PC-9 (cell line): ENCODE measurements at regions not wholly inside any gene's neighbourhood (a gene's known extent, or its start where the extent isn't known, plus 50 kb on each side); places are given as distances from the start of the nearest gene placed in this dataset.

Experiments used
- BruUV-seq: library from RNA; stranded (reverse); fragments of 400-500 nt; replicated peaks from 2 replicates; lab custom pipeline; 2021; lab: Mats Ljungman, UMichigan
- CTCF ChIA-PET: fragments of 300-600 bp; sonication (Branson Sonifier 250); formaldehyde crosslinking; loops from one replicate; lab custom pipeline; 2022; ENCODE audit warnings: antibody characterized with exemption; lab: Charles Lee
- POLR2A ChIA-PET: fragments of 300-600 bp; sonication (Branson Sonifier 250); formaldehyde crosslinking; loops from one replicate; lab custom pipeline; 2022; ENCODE audit warnings: antibody characterized with exemption; ENCODE audit not compliant: unreplicated experiment; lab: Charles Lee
- DNase-seq, 2 experiments: peaks; one replicate each; pipeline versions ENCODE4 v3.0.0 to v3.0.0-alpha.2; 2015 to 2022; ENCODE audit warnings: mixed read lengths in 1 of 2
- H2AFZ ChIP-seq: fragments of 200-600 bp; sonication (generic); 2 replicates; pipeline ENCODE4 v1.8.1; 2017; ENCODE audit warnings: antibody characterized with exemption
- H3F3A ChIP-seq: fragments of 200-600 bp; sonication (generic); 2 replicates; pipeline ENCODE4 v1.8.1; 2017; ENCODE audit warnings: antibody characterized with exemption, mild to moderate bottlenecking, low read depth; ENCODE audit not compliant: insufficient read depth
- H3K27ac ChIP-seq: fragments of 200-600 bp; sonication (generic); 2 replicates; pipeline ENCODE4 v1.6.1; 2016; ENCODE audit warnings: mixed run types
- H3K27me3 ChIP-seq: fragments of 200-600 bp; sonication (generic); 2 replicates; pipeline ENCODE4 v1.6.1; 2016; ENCODE audit warnings: low read depth, mixed run types; ENCODE audit not compliant: insufficient read depth
- H3K36me3 ChIP-seq: fragments of 200-600 bp; sonication (generic); 2 replicates; pipeline ENCODE4 v1.6.1; 2016; ENCODE audit warnings: low read depth, mixed run types
- H3K4me1 ChIP-seq: fragments of 200-600 bp; sonication (generic); replicated peaks from 2 replicates; pipeline ENCODE4 v1.6.1; 2016; ENCODE audit warnings: mixed run types; ENCODE audit not compliant: insufficient read depth
- H3K4me2 ChIP-seq: fragments of 200-600 bp; sonication (generic); 2 replicates; pipeline ENCODE4 v1.6.1; 2017; ENCODE audit warnings: mixed run types
- H3K4me3 ChIP-seq: fragments of 200-600 bp; sonication (generic); 2 replicates; pipeline ENCODE4 v1.6.1; 2016; ENCODE audit warnings: mixed run types
- H3K79me2 ChIP-seq: fragments of 200-600 bp; sonication (generic); 2 replicates; pipeline ENCODE4 v1.6.1; 2017; ENCODE audit warnings: low read depth, mixed run types
- H3K9me2 ChIP-seq: fragments of 200-600 bp; sonication (generic); 2 replicates; pipeline ENCODE4 v1.8.1; 2017; ENCODE audit warnings: mild to moderate bottlenecking; ENCODE audit not compliant: insufficient read depth
- H3K9me3 ChIP-seq: fragments of 200-600 bp; sonication (generic); 2 replicates; pipeline ENCODE4 v1.8.1; 2016; ENCODE audit warnings: low read depth; ENCODE audit not compliant: insufficient read depth
- H4K20me1 ChIP-seq: fragments of 200-600 bp; sonication (generic); 2 replicates; pipeline ENCODE4 v1.8.1; 2017; ENCODE audit not compliant: insufficient read depth
- EZH2 ChIP-seq: fragments of 200-600 bp; sonication (generic); IDR thresholded peaks from 2 replicates; pipeline ENCODE4 v1.8.0; 2017; ENCODE audit warnings: antibody characterized with exemption, low read depth
- intact Hi-C: fragments of 100-400 bp; cut with micrococcal nuclease; formaldehyde crosslinking; loops from one replicate; pipeline ENCODE4 v1.10.0; 2022; ENCODE audit not compliant: unreplicated experiment
- TF ChIP-seq, protein P1 (sequence below): fragments of 200-600 bp; sonication (generic); conservative IDR thresholded peaks from 2 replicates; pipeline ENCODE4 v1.6.1; 2017; ENCODE audit warnings: mixed run types, antibody characterized with exemption, mild to moderate bottlenecking, moderate library complexity

DNA sequence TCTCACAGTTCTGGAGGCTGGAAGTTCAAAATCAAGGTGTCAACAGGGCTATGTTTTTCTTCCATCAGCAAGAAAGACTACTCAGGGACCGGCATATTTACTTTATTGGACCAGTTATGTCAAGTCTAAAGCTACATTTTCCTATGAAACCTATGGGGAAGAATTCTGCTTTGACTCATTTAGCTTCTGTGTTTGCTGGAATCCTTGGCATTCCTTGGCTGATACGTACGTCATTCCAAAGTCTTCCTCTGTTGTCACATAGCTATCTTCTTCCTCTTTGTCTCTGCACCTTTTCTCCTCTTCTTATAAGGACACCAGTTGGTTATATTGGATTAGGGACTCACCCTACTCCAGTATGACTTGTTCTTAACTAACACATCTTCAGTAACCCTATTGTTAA lies 137.4 kb upstream of the FBXO11 start:
- BruUV-seq = no TSS peak
- Histone ChIP-seq H3K4me2 (no peak overlapping the region), H4K20me1 (no peaks in the 10 kb centered on the region), H3K9me3 (no peaks in the 10 kb centered on the region), H3K4me1 (no peaks in the 10 kb centered on the region), H3K36me3 (no peaks in the 10 kb centered on the region), H3K27me3 (no peaks in the 10 kb centered on the region), H2AFZ (no peak overlapping the region), H3K4me3 (no peak overlapping the region), H3K9me2 (no peaks in the 10 kb centered on the region), H3K27ac (no peak overlapping the region), H3K79me2 (no peaks in the 10 kb centered on the region), H3F3A (no peaks in the 10 kb centered on the region)
- no peak for TF ChIP-seq EZH2
- TF ChIP-seq, protein P1, sequence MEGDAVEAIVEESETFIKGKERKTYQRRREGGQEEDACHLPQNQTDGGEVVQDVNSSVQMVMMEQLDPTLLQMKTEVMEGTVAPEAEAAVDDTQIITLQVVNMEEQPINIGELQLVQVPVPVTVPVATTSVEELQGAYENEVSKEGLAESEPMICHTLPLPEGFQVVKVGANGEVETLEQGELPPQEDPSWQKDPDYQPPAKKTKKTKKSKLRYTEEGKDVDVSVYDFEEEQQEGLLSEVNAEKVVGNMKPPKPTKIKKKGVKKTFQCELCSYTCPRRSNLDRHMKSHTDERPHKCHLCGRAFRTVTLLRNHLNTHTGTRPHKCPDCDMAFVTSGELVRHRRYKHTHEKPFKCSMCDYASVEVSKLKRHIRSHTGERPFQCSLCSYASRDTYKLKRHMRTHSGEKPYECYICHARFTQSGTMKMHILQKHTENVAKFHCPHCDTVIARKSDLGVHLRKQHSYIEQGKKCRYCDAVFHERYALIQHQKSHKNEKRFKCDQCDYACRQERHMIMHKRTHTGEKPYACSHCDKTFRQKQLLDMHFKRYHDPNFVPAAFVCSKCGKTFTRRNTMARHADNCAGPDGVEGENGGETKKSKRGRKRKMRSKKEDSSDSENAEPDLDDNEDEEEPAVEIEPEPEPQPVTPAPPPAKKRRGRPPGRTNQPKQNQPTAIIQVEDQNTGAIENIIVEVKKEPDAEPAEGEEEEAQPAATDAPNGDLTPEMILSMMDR = no peak
- no peak for DNase-seq
- ChIA-PET CTCF (no interaction called here), POLR2A (no interaction called here)
- intact Hi-C loops = no loop called here

DNA sequence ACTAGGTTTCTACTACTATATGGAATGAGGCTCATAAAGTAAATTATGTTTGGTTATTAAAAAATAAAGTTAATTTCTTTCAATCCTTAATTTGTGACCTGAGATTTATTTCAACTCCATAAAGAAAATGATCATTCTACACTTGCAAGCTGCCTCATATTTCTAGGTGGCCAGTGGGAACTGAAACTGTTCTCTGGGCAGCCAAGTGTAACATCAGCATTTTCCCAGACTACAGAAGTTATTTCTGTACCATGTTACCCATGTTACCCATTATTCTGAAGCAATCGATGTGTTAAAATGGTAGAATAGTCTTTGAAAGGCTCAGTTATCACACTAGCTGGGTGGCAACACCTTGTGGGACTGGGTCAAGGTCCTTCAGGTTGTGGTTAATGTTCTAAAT lies 139.3 kb upstream of the FBXO11 start:
- no peaks in the 10 kb centered on the region for H3F3A ChIP-seq
- no peak overlapping the region for H3K4me3 ChIP-seq
- TF ChIP-seq, protein P1 = no peak
- no peak for TF ChIP-seq EZH2
- H3K4me1 ChIP-seq = no peaks in the 10 kb centered on the region
- POLR2A ChIA-PET = no interaction called here
- no peaks in the 10 kb centered on the region for H4K20me1 ChIP-seq
- H3K36me3 ChIP-seq = no peaks in the 10 kb centered on the region
- H3K79me2 ChIP-seq = no peaks in the 10 kb centered on the region
- intact Hi-C loops = no loop called here
- H3K9me2 ChIP-seq = no peaks in the 10 kb centered on the region
- CTCF ChIA-PET = no interaction called here
- H3K27ac ChIP-seq = no peak overlapping the region
- no peak overlapping the region for H3K4me2 ChIP-seq
- no peaks in the 10 kb centered on the region for H3K9me3 ChIP-seq
- no peaks in the 10 kb centered on the region for H3K27me3 ChIP-seq
- BruUV-seq = no TSS peak
- no peak for DNase-seq
- H2AFZ ChIP-seq = no peak overlapping the region

DNA sequence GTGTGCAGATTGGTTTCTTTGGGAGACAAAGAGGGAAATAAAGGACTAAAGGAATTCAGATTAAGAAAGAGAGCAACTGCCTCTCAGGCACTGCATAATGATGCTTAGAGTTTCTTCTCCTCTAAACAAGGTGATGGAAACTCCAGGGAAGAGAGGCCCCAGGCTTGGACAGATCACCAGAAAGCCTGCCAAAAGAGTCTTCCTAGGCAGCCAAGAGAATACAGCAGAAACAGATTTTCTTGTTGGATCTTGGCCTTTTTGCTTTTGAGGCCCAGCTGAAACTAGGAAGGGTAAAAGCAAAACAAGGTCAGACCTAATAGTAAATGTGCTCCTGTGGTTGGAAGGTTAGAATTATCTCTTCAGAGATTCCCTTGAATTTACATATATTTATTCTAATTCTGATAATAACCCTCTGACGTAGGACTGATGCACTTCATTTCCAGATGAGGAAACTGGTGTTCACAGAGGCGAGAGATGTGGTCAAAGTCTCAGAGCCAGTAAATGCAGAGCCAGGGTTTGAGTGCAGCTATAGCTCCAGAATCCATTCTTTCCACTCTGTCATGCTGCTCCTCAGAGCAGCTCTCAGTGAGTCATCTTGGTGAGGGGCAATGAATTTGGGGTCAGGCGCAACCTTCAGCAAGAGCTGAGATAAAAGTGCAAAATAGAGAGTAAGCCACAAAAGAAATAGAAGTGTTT lies 142.3 kb upstream of the FBXO11 start:
- no peak overlapping the region for H3K27ac ChIP-seq
- no peaks in the 10 kb centered on the region for H3K9me3 ChIP-seq
- no peak overlapping the region for H2AFZ ChIP-seq
- H4K20me1 ChIP-seq = no peaks in the 10 kb centered on the region
- intact Hi-C loops = no loop called here
- H3K4me1 ChIP-seq = no peaks in the 10 kb centered on the region
- H3K79me2 ChIP-seq = no peaks in the 10 kb centered on the region
- no peaks in the 10 kb centered on the region for H3K27me3 ChIP-seq
- TF ChIP-seq, protein P1 = no peak
- no peak for TF ChIP-seq EZH2
- POLR2A ChIA-PET = no interaction called here
- DNase-seq = no peak
- H3K36me3 ChIP-seq = no peaks in the 10 kb centered on the region
- no peak overlapping the region for H3K4me2 ChIP-seq
- CTCF ChIA-PET = no interaction called here
- BruUV-seq = no TSS peak
- H3F3A ChIP-seq = no peaks in the 10 kb centered on the region
- no peak overlapping the region for H3K4me3 ChIP-seq
- no peaks in the 10 kb centered on the region for H3K9me2 ChIP-seq
